ENCODE measurements at regions not wholly inside any gene's neighbourhood (a gene's known extent, or its start where the extent isn't known, plus 50 kb on each side); places are given as distances from the start of the nearest gene placed in this dataset.

GRCh38 chr5:5071554-5071953, 68.6 kb upstream of the ADAMTS16 start:
- TF ChIP-seq CTCF (IDR thresholded peaks at IDR 0.05): no peak
- no peak for TF ChIP-seq POLR2A (IDR thresholded peaks at IDR 0.05)
- TF ChIP-seq POLR2AphosphoS5 (IDR thresholded peaks at IDR 0.05): no peak
